IMR-90 (cell line): ENCODE measurements at regions not wholly inside any gene's neighbourhood (a gene's known extent, or its start where the extent isn't known, plus 50 kb on each side); places are given as distances from the start of the nearest gene placed in this dataset.

Source experiments
- ATAC-seq: fragments of 200-7000 bp; cut with Tn5 transposase; 2 replicates; pipeline ENCODE4 v1.9.1; 2020; ENCODE audit warnings: low read depth, mild to moderate bottlenecking, moderate library complexity
- BruUV-seq: library from RNA; stranded (reverse); fragments of 400-500 nt; replicated peaks from 2 replicates; lab custom pipeline; 2021; lab: Mats Ljungman, UMichigan
- CTCF ChIA-PET: fragments of 300-600 bp; formaldehyde crosslinking; extraction: SDS; loops from one replicate; lab custom pipeline; 2021; ENCODE audit warnings: antibody characterized with exemption; lab: Yijun Ruan, JAX
- POLR2A ChIA-PET: fragments of 300-600 bp; sonication (Branson Sonifier 250); formaldehyde crosslinking; loops from one replicate; lab custom pipeline; 2022; ENCODE audit warnings: antibody characterized with exemption; ENCODE audit not compliant: unreplicated experiment; lab: Charles Lee
- DNase-seq: peaks from one replicate; pipeline ENCODE4 v3.0.0; 2013
- H2AFZ ChIP-seq: replicated peaks from 2 replicates; pipeline ENCODE3; 2013; ENCODE audit warnings: low read length, mild to moderate bottlenecking; ENCODE audit not compliant: poor library complexity
- H2AK5ac ChIP-seq: 2 replicates; pipeline ENCODE4 v1.6.1; 2013; ENCODE audit warnings: low read depth, low read length, inconsistent platforms
- H2AK9ac ChIP-seq: replicated peaks from 2 replicates; pipeline ENCODE3; 2013; ENCODE audit warnings: mild to moderate bottlenecking, low read depth, low read length, moderate library complexity; ENCODE audit not compliant: poor library complexity
- H2BK120ac ChIP-seq: 2 replicates; pipeline ENCODE4 v1.6.1; 2013; ENCODE audit warnings: low read depth, low read length, inconsistent platforms
- H2BK15ac ChIP-seq: 3 replicates; pipeline ENCODE4 v1.6.1; 2013; ENCODE audit warnings: low read depth, low read length, inconsistent platforms
- H2BK20ac ChIP-seq: 2 replicates; pipeline ENCODE4 v1.6.1; 2013; ENCODE audit warnings: low read depth, mild to moderate bottlenecking, inconsistent platforms, low read length, moderate library complexity
- H2BK5ac ChIP-seq: 2 replicates; pipeline ENCODE4 v1.6.1; 2013; ENCODE audit warnings: mild to moderate bottlenecking, low read depth, low read length, inconsistent platforms; ENCODE audit not compliant: poor library complexity, severe bottlenecking
- H3K14ac ChIP-seq: replicated peaks from 2 replicates; pipeline ENCODE4 v1.6.1; 2013; ENCODE audit warnings: low read depth, low read length, inconsistent platforms
- H3K18ac ChIP-seq: 2 replicates; pipeline ENCODE4 v1.6.1; 2013; ENCODE audit warnings: low read depth, low read length, control low read depth
- H3K23ac ChIP-seq: 2 replicates; pipeline ENCODE4 v1.6.1; 2013; ENCODE audit warnings: low read depth, low read length, inconsistent platforms
- H3K27ac ChIP-seq: 2 replicates; pipeline ENCODE4 v1.5.1; 2013; ENCODE audit warnings: mild to moderate bottlenecking, control low read depth, low read length; ENCODE audit not compliant: insufficient read depth
- H3K27me3 ChIP-seq: 2 replicates; pipeline ENCODE4 v1.6.1; 2013; ENCODE audit warnings: low read length; ENCODE audit not compliant: control insufficient read depth, insufficient read depth
- H3K36me3 ChIP-seq: 2 replicates; pipeline ENCODE4 v1.6.1; 2013; ENCODE audit warnings: low read length, mixed read lengths; ENCODE audit not compliant: control insufficient read depth, insufficient read depth
- H3K4ac ChIP-seq: 2 replicates; pipeline ENCODE4 v1.6.1; 2013; ENCODE audit warnings: low read depth, low read length, inconsistent platforms
- H3K4me1 ChIP-seq: 2 replicates; pipeline ENCODE4 v1.6.1; 2013; ENCODE audit warnings: low read length, mixed read lengths; ENCODE audit not compliant: control insufficient read depth, insufficient read depth
- H3K4me2 ChIP-seq: 2 replicates; pipeline ENCODE4 v1.6.1; 2013; ENCODE audit warnings: low read depth, mild to moderate bottlenecking, control low read depth, low read length, moderate library complexity
- H3K4me3 ChIP-seq: 2 replicates; pipeline ENCODE4 v1.5.1; 2013; ENCODE audit warnings: low read depth, mild to moderate bottlenecking, control low read depth, low read length, moderate library complexity; ENCODE audit not compliant: insufficient read depth
- H3K56ac ChIP-seq: 2 replicates; pipeline ENCODE4 v1.6.1; 2013; ENCODE audit warnings: low read length, inconsistent platforms; ENCODE audit not compliant: insufficient read depth; ENCODE audit errors: extremely low read depth
- H3K79me1 ChIP-seq, 2 experiments: 2 replicates each; pipeline ENCODE4 v1.6.1; 2013; ENCODE audit warnings: low read length in 2 of 2, inconsistent platforms in 1 of 2, low read depth in 1 of 2
- H3K9ac ChIP-seq: 2 replicates; pipeline ENCODE4 v1.6.1; 2013; ENCODE audit warnings: low read depth, low read length, control low read depth
- H3K9me1 ChIP-seq: 2 replicates; pipeline ENCODE4 v1.6.1; 2013; ENCODE audit warnings: low read length, inconsistent platforms; ENCODE audit not compliant: insufficient read depth
- H3K9me3 ChIP-seq: 2 replicates; pipeline ENCODE4 v1.6.1; 2013; ENCODE audit warnings: low read length; ENCODE audit not compliant: control insufficient read depth, insufficient read depth
- H4K20me1 ChIP-seq: 2 replicates; pipeline ENCODE4 v1.6.1; 2013; ENCODE audit warnings: low read length, inconsistent platforms; ENCODE audit not compliant: insufficient read depth
- H4K5ac ChIP-seq: 2 replicates; pipeline ENCODE4 v1.6.1; 2013; ENCODE audit warnings: mild to moderate bottlenecking, low read depth, low read length, control low read depth
- H4K8ac ChIP-seq, 2 experiments: 2 replicates each; pipeline ENCODE4 v1.6.1; 2013; ENCODE audit warnings: low read depth in 2 of 2, low read length in 2 of 2, control low read depth in 1 of 2, inconsistent platforms in 1 of 2
- H4K91ac ChIP-seq: 2 replicates; pipeline ENCODE4 v1.6.1; 2013; ENCODE audit warnings: low read depth, low read length, inconsistent platforms; ENCODE audit not compliant: insufficient read depth
- BHLHE40 ChIP-seq: fragments of 150-350 bp; IDR thresholded peaks from 2 replicates; pipeline ENCODE4 v1.6.1; 2016; ENCODE audit warnings: mild to moderate bottlenecking, low read depth, low read length
- CEBPB ChIP-seq: IDR thresholded peaks from 2 replicates; pipeline ENCODE4 v1.6.1; 2012; ENCODE audit warnings: low read depth, low read length, improper control_type of control experiment
- CHD1 ChIP-seq: IDR thresholded peaks from 2 replicates; pipeline ENCODE4 v1.6.1; 2012; ENCODE audit warnings: low read depth, low read length, improper control_type of control experiment
- FOS ChIP-seq: fragments of 150-350 bp; IDR thresholded peaks from 2 replicates; pipeline ENCODE4 v1.6.1; 2016; ENCODE audit warnings: low read depth, low read length
- MAFK ChIP-seq: IDR thresholded peaks from 2 replicates; pipeline ENCODE4 v1.6.1; 2012; ENCODE audit warnings: low read depth, low read length, improper control_type of control experiment
- MAZ ChIP-seq: IDR thresholded peaks from 2 replicates; pipeline ENCODE4 v1.6.1; 2012; ENCODE audit warnings: low read depth, mild to moderate bottlenecking, low read length, improper control_type of control experiment, moderate library complexity, borderline replicate concordance
- MXI1 ChIP-seq: IDR thresholded peaks from 2 replicates; pipeline ENCODE4 v1.6.1; 2012; ENCODE audit warnings: low read depth, mild to moderate bottlenecking, low read length, moderate library complexity, borderline replicate concordance
- NFE2L2 ChIP-seq: fragments of 150-350 bp; IDR thresholded peaks from 2 replicates; pipeline ENCODE4 v1.6.1; 2016; ENCODE audit warnings: low read depth, mild to moderate bottlenecking, low read length
- POLR2A ChIP-seq: IDR thresholded peaks from 2 replicates; pipeline ENCODE4 v1.6.1; 2012; ENCODE audit warnings: mild to moderate bottlenecking, low read depth, low read length
- RAD21 ChIP-seq: IDR thresholded peaks from 2 replicates; pipeline ENCODE4 v1.6.1; 2012; ENCODE audit warnings: low read length, improper control_type of control experiment
- RCOR1 ChIP-seq: IDR thresholded peaks from 2 replicates; pipeline ENCODE4 v1.6.1; 2012; ENCODE audit warnings: mild to moderate bottlenecking, low read length, improper control_type of control experiment; ENCODE audit not compliant: insufficient replicate concordance
- RFX5 ChIP-seq: IDR thresholded peaks from 2 replicates; pipeline ENCODE4 v1.8.0; 2012; ENCODE audit warnings: low read depth, mild to moderate bottlenecking, low read length, moderate library complexity
- SMC3 ChIP-seq: fragments of 150-350 bp; IDR thresholded peaks from 2 replicates; pipeline ENCODE4 v1.6.1; 2016; ENCODE audit warnings: low read depth, mild to moderate bottlenecking, antibody characterized with exemption, low read length, moderate library complexity
- WGBS, 2 experiments: methylation state at CpG; one replicate each; pipeline versions ENCODE4 v1.1.5 to v1.1.7; 2013; ENCODE audit warnings: missing lambda C conversion rate in 2 of 2; ENCODE audit not compliant: insufficient read length in 1 of 2; ENCODE audit errors: extremely low coverage in 2 of 2; 5-methylcytosine and 5-hydroxymethylcytosine counted together
- dilution Hi-C: fragments of 300-500 bp; cut with HindIII; formaldehyde crosslinking; loops from one replicate; pipeline ENCODE4 v1.14.3; 2018; ENCODE audit warnings: low sequenced_read_pairs; ENCODE audit not compliant: unreplicated experiment
- in situ Hi-C: fragments of 300-500 bp; cut with MboI; formaldehyde crosslinking; loops from 3 replicates; pipeline ENCODE4 v1.14.3; 2019; ENCODE audit warnings: low sequenced_read_pairs, inconsistent platforms, mixed read lengths
- intact Hi-C: fragments of 100-400 bp; cut with micrococcal nuclease; formaldehyde crosslinking; loops from 2 replicates; pipeline ENCODE4 v1.10.0; 2022
- TF ChIP-seq, protein P1 (sequence below): conservative IDR thresholded peaks from 2 replicates; pipeline ENCODE4 v1.5.1; 2012; ENCODE audit warnings: mild to moderate bottlenecking, low read depth, low read length, improper control_type of control experiment
- TF ChIP-seq, protein P2 (sequence below): fragments of 150-350 bp; IDR thresholded peaks from 2 replicates; pipeline ENCODE4 v1.6.1; 2017; ENCODE audit warnings: mild to moderate bottlenecking, antibody characterized with exemption, low read length, low read depth
- TF ChIP-seq, protein P3 (sequence below): fragments of 150-350 bp; IDR thresholded peaks from 2 replicates; pipeline ENCODE4 v1.6.1; 2016; ENCODE audit warnings: low read depth, mild to moderate bottlenecking, low read length, moderate library complexity, borderline replicate concordance

- no peak overlapping the region for H4K91ac ChIP-seq
- no peak for ATAC-seq
- no peak overlapping the region for H4K8ac ChIP-seq
Measured at GRCh38 chr16:81167851-81168250, 70.6 kb upstream of the BCO1 start.

More at GRCh38 chr16:81167851-81168250, 70.6 kb upstream of the BCO1 start:
- no peak for DNase-seq
- Histone ChIP-seq H4K5ac (no peak overlapping the region), H3K18ac (no peak overlapping the region), H3K27ac (no peak overlapping the region), H2AK9ac (no peak overlapping the region), H3K4me3 (no peak overlapping the region), H3K9me1 (peaks cover 4% of the 10 kb centered on the region; the same call in 1 of the 2 replicates), H3K56ac (no peak overlapping the region), H4K20me1 (no peaks in the 10 kb centered on the region), H3K27me3 (peaks cover 23% of the 10 kb centered on the region), H3K9me3 (no peaks in the 10 kb centered on the region), H3K23ac (no peak overlapping the region), H2AFZ (no peak overlapping the region), H3K14ac (no peak overlapping the region), H2BK20ac (no peak overlapping the region), H3K36me3 (no peaks in the 10 kb centered on the region), H2BK5ac (no peak overlapping the region), H3K9ac (no peak overlapping the region), H2BK120ac (no peak overlapping the region), H2BK15ac (no peak overlapping the region), H3K4me2 (no peak overlapping the region), H3K4me1 (no peaks in the 10 kb centered on the region), H3K4ac (no peak overlapping the region), H3K79me1 (no peaks in the 10 kb centered on the region), H2AK5ac (no peak overlapping the region)
- TF ChIP-seq POLR2A (no peak), CEBPB (no peak), MXI1 (no peak), MAZ (no peak), FOS (no peak), NFE2L2 (no peak), RAD21 (no peak), MAFK (no peak), SMC3 (no peak), CHD1 (no peak), RFX5 (no peak), BHLHE40 (no peak), RCOR1 (no peak)
- TF ChIP-seq, protein P1, sequence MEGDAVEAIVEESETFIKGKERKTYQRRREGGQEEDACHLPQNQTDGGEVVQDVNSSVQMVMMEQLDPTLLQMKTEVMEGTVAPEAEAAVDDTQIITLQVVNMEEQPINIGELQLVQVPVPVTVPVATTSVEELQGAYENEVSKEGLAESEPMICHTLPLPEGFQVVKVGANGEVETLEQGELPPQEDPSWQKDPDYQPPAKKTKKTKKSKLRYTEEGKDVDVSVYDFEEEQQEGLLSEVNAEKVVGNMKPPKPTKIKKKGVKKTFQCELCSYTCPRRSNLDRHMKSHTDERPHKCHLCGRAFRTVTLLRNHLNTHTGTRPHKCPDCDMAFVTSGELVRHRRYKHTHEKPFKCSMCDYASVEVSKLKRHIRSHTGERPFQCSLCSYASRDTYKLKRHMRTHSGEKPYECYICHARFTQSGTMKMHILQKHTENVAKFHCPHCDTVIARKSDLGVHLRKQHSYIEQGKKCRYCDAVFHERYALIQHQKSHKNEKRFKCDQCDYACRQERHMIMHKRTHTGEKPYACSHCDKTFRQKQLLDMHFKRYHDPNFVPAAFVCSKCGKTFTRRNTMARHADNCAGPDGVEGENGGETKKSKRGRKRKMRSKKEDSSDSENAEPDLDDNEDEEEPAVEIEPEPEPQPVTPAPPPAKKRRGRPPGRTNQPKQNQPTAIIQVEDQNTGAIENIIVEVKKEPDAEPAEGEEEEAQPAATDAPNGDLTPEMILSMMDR = no peak
- TF ChIP-seq, protein P2, sequence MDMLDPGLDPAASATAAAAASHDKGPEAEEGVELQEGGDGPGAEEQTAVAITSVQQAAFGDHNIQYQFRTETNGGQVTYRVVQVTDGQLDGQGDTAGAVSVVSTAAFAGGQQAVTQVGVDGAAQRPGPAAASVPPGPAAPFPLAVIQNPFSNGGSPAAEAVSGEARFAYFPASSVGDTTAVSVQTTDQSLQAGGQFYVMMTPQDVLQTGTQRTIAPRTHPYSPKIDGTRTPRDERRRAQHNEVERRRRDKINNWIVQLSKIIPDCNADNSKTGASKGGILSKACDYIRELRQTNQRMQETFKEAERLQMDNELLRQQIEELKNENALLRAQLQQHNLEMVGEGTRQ = no peak
- TF ChIP-seq, protein P3, sequence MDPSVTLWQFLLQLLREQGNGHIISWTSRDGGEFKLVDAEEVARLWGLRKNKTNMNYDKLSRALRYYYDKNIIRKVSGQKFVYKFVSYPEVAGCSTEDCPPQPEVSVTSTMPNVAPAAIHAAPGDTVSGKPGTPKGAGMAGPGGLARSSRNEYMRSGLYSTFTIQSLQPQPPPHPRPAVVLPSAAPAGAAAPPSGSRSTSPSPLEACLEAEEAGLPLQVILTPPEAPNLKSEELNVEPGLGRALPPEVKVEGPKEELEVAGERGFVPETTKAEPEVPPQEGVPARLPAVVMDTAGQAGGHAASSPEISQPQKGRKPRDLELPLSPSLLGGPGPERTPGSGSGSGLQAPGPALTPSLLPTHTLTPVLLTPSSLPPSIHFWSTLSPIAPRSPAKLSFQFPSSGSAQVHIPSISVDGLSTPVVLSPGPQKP = no peak
- WGBS, 2 experiments = 50% methylated on average over 2 of the region's 6 CpGs; no CpG with 5 or more reads in 1 of the 2 experiments
- CTCF ChIA-PET = interaction anchor here (0.6 kb wide), 1 partner anchor 108 kb away, joined by 3 read pairs; no protein-coding TSS in a partner anchor
- no TSS peak for BruUV-seq
- in situ Hi-C loops = no loop called here
- POLR2A ChIA-PET = no interaction called here
- dilution Hi-C loops = no loop called here
- intact Hi-C loops = no loop called here
